GM21717 (cell line): ENCODE measurements at regions not wholly inside any gene's neighbourhood (a gene's known extent, or its start where the extent isn't known, plus 50 kb on each side); places are given as distances from the start of the nearest gene placed in this dataset.
"Not testable (repeated sequence)": the region's sequence is repeated elsewhere in the genome, so short reads cannot be mapped to it uniquely, and the experiment has no call there.

ENCODE experiments used
- ATAC-seq: cut with Tn5 transposase; IDR thresholded peaks from one replicate; pipeline ENCODE4 v1.9.1; 2021; ENCODE audit warnings: mild to moderate bottlenecking, moderate library complexity; ENCODE audit not compliant: unreplicated experiment

- ATAC-seq, result no peak
These were observed 643.4 kb downstream of the ACTR3B start for GRCh38 chr7:153402721-153403541.

- ATAC-seq, result no peak
These were observed 644.6 kb downstream of the ACTR3B start for GRCh38 chr7:153404124-153404523.

GRCh38 chr7:153404781-153405279 is 645.3 kb downstream of the ACTR3B start:
- ATAC-seq, result no peak

- no peak for ATAC-seq
These were observed 646.3 kb upstream of the DPP6 start for GRCh38 chr7:153405704-153406485.

GRCh38 chr7:153406486-153406872 is 645.7 kb upstream of the DPP6 start:
- no peak for ATAC-seq

- no peak for ATAC-seq
These were observed 644.7 kb upstream of the DPP6 start for GRCh38 chr7:153407291-153408046.

- no peak for ATAC-seq
These were observed 643.5 kb upstream of the DPP6 start for GRCh38 chr7:153408360-153409335.

- not testable (repeated sequence) for ATAC-seq
These were observed 642.4 kb upstream of the DPP6 start for GRCh38 chr7:153409567-153410342.

GRCh38 chr7:153410997-153411642 is 641.1 kb upstream of the DPP6 start:
- ATAC-seq, result not testable (repeated sequence)

- not testable (repeated sequence) for ATAC-seq
These were observed 639.9 kb upstream of the DPP6 start for GRCh38 chr7:153412114-153412823.

- ATAC-seq, result not testable (repeated sequence)
These were observed 639.4 kb upstream of the DPP6 start for GRCh38 chr7:153412824-153413198.

GRCh38 chr7:153413199-153413539 is 639.0 kb upstream of the DPP6 start:
- ATAC-seq, result no peak

- ATAC-seq, result no peak
These were observed 638.5 kb upstream of the DPP6 start for GRCh38 chr7:153413540-153414287.

GRCh38 chr7:153414288-153414629 is 637.9 kb upstream of the DPP6 start:
- ATAC-seq, result no peak

- no peak for ATAC-seq
These were observed 636.6 kb upstream of the DPP6 start for GRCh38 chr7:153415632-153416031.

GRCh38 chr7:153422291-153423209 is 629.6 kb upstream of the DPP6 start:
- no peak for ATAC-seq

- no peak for ATAC-seq
These were observed 629.0 kb upstream of the DPP6 start for GRCh38 chr7:153423210-153423590.
